Esophagus squamous epithelium (tissue), 5 donors: ENCODE measurements at regions not wholly inside any gene's neighbourhood (a gene's known extent, or its start where the extent isn't known, plus 50 kb on each side); places are given as distances from the start of the nearest gene placed in this dataset.

Experiments used
- DNase-seq: peaks from one replicate; lab custom pipeline; 2025; lab: John Stamatoyannopoulos, UW
- H3K27ac ChIP-seq, 4 donors: fragments of 200-600 bp; sonication (generic); one replicate each; pipeline ENCODE4 v1.5.1; 2016 to 2019; ENCODE audit warnings: mild to moderate bottlenecking in 1 of 4
- H3K27me3 ChIP-seq, 4 donors: fragments of 200-600 bp; sonication (generic); 1 replicate in 3 of 4; 2 replicates in 1 of 4; pipeline versions ENCODE4 v1.5.1 to v1.6.0; 2017 to 2021; ENCODE audit warnings: antibody characterized with exemption in 1 of 4
- H3K36me3 ChIP-seq, 3 donors: fragments of 200-600 bp; sonication (generic); one replicate each; pipeline ENCODE4 v1.5.1; 2016 to 2019
- H3K4me1 ChIP-seq, 3 donors: fragments of 200-600 bp; sonication (generic); one replicate each; pipeline ENCODE4 v1.5.1; 2017 to 2019
- H3K4me3 ChIP-seq, 4 donors: fragments of 200-600 bp; sonication (generic); 1 replicate in 3 of 4; 2 replicates in 1 of 4; pipeline ENCODE4 v1.5.1; 2016 to 2019; ENCODE audit warnings: mild to moderate bottlenecking in 2 of 4, moderate library complexity in 1 of 4
- H3K9me3 ChIP-seq, 3 donors: fragments of 200-600 bp; sonication (generic); one replicate each; pipeline ENCODE4 v1.5.1; 2016 to 2019
- POLR2A ChIP-seq, 4 donors: fragments of 450-650 bp; IDR thresholded peaks; one replicate each; pipeline ENCODE4 v1.6.1; 2017; ENCODE audit warnings: antibody characterized with exemption in 4 of 4, mild to moderate bottlenecking in 4 of 4, moderate library complexity in 3 of 4
- WGBS, 2 donors: methylation state at CpG; one replicate each; pipeline ENCODE4 v1.1.5; 2018; 5-methylcytosine and 5-hydroxymethylcytosine counted together
- intact Hi-C: fragments of 100-400 bp; cut with DNase I; formaldehyde crosslinking; loops from one replicate; pipeline ENCODE4 v1.15.0; 2022
- TF ChIP-seq, protein P1 (sequence below), 6 experiments: fragments of 450-650 bp in 4 of 6; fragments of 200-600 bp in 2 of 6; sonication (generic) in 2 of 6; IDR thresholded peaks; one replicate each; pipeline ENCODE4 v1.5.1; 2016 to 2019; ENCODE audit warnings: antibody characterized with exemption in 6 of 6, mild to moderate bottlenecking in 4 of 6, moderate library complexity in 4 of 6
- donor health status: DM: yes; HTN: yes; CAD: no.

DNA sequence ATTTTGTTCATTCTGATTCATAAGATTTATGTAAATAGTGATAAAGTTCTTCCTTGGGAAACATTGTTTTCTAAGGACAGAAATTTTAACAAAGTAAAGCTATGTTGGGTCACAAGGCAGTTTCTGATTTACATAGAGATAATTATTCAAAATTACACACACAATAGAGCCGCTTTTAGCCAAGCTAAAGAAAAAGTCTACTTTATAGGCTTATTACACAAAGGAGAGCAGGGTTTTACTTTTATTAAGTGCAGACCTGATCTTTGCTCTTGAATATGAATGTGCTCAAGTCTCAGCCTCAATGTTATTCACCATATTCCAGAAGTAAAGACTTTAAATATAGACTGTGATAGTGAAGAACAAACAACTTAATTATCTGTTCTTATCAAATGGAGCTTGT is 787.8 kb upstream of the LINC00305 start:
- Histone ChIP-seq H3K27me3 (no peaks in the 10 kb centered on the region), H3K36me3 (no peaks in the 10 kb centered on the region), H3K9me3 (no peaks in the 10 kb centered on the region), H3K4me1 (no peaks in the 10 kb centered on the region), H3K4me3 (no peak overlapping the region), H3K27ac (no peak overlapping the region)
- WGBS, 2 donors = 55 to 58% methylated on average over 1 of the region's 1 CpG
- DNase-seq = no peak
- intact Hi-C loops = no loop called here
- TF ChIP-seq, protein P1, sequence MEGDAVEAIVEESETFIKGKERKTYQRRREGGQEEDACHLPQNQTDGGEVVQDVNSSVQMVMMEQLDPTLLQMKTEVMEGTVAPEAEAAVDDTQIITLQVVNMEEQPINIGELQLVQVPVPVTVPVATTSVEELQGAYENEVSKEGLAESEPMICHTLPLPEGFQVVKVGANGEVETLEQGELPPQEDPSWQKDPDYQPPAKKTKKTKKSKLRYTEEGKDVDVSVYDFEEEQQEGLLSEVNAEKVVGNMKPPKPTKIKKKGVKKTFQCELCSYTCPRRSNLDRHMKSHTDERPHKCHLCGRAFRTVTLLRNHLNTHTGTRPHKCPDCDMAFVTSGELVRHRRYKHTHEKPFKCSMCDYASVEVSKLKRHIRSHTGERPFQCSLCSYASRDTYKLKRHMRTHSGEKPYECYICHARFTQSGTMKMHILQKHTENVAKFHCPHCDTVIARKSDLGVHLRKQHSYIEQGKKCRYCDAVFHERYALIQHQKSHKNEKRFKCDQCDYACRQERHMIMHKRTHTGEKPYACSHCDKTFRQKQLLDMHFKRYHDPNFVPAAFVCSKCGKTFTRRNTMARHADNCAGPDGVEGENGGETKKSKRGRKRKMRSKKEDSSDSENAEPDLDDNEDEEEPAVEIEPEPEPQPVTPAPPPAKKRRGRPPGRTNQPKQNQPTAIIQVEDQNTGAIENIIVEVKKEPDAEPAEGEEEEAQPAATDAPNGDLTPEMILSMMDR (IDR thresholded peaks at IDR 0.05) = no peak

GRCh38 chr18:64929036-64929435 is 780.1 kb upstream of the LINC00305 start:
- Histone ChIP-seq H3K36me3 (no peaks in the 10 kb centered on the region), H3K4me3 (no peak overlapping the region), H3K4me1 (no peaks in the 10 kb centered on the region), H3K9me3 (no peaks in the 10 kb centered on the region), H3K27ac (no peak overlapping the region), H3K27me3 (no peaks in the 10 kb centered on the region)
- WGBS, 2 donors = 48 to 55% methylated on average over 5 of the region's 5 CpGs
- intact Hi-C loops = no loop called here
- TF ChIP-seq, protein P1 (IDR thresholded peaks at IDR 0.05) = no peak
- no peak for TF ChIP-seq POLR2A (IDR thresholded peaks at IDR 0.05)
- no peak for DNase-seq

- Histone ChIP-seq H3K4me3 (no peak overlapping the region), H3K27me3 (no peaks in the 10 kb centered on the region), H3K27ac (no peak overlapping the region), H3K36me3 (no peaks in the 10 kb centered on the region), H3K9me3 (no peaks in the 10 kb centered on the region), H3K4me1 (no peaks in the 10 kb centered on the region)
- WGBS, 2 donors = 45 to 67% methylated on average over 1 of the region's 1 CpG
- intact Hi-C loops = no loop called here
- no peak for DNase-seq
- no peak for TF ChIP-seq POLR2A (IDR thresholded peaks at IDR 0.05)
- TF ChIP-seq, protein P1 (IDR thresholded peaks at IDR 0.05) = no peak
Measured at GRCh38 chr18:64919971-64920570, 771.2 kb upstream of the LINC00305 start.

GRCh38 chr18:64918851-64919250 is 770.0 kb upstream of the LINC00305 start:
- H3K9me3 ChIP-seq = no peaks in the 10 kb centered on the region
- intact Hi-C loops = no loop called here
- H3K4me1 ChIP-seq = no peaks in the 10 kb centered on the region
- no peak overlapping the region for H3K27ac ChIP-seq
- H3K27me3 ChIP-seq = no peaks in the 10 kb centered on the region
- 75 to 78% methylated on average over 3 of the region's 3 CpGs for WGBS, 2 donors
- TF ChIP-seq, protein P1 (IDR thresholded peaks at IDR 0.05) = no peak
- no peak for TF ChIP-seq POLR2A (IDR thresholded peaks at IDR 0.05)
- no peaks in the 10 kb centered on the region for H3K36me3 ChIP-seq
- no peak for DNase-seq
- no peak overlapping the region for H3K4me3 ChIP-seq

DNA sequence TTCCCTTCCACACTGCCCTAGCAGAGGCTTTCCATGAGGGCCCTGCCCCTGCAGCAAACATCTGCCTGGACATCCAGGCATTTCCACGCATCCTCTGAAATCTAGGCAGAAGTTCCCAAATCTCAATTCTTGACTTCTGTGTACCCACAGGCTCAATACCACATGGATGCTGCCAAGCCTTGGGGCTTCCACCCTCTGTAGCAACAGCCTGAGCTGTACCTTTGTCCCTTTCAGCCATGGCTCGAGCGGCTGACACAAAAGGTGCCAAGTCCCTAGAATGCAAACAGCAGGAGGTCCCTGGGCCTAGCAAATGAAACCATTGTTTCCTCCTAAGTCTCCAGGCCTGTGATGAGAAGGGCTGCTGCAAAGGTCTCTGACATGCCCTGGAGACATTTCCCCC is 744.5 kb upstream of the LINC00305 start:
- intact Hi-C loops = no loop called here
- no peaks in the 10 kb centered on the region for H3K36me3 ChIP-seq
- H3K9me3 ChIP-seq = no peaks in the 10 kb centered on the region
- no peaks in the 10 kb centered on the region for H3K27me3 ChIP-seq
- H3K4me3 ChIP-seq = no peak overlapping the region
- TF ChIP-seq POLR2A (IDR thresholded peaks at IDR 0.05) = no peak
- TF ChIP-seq, protein P1 (IDR thresholded peaks at IDR 0.05) = no peak
- 86 to 95% methylated on average over 1 to 3 of the region's 3 CpGs for WGBS, 2 donors
- no peak overlapping the region for H3K27ac ChIP-seq
- no peaks in the 10 kb centered on the region for H3K4me1 ChIP-seq
- no peak for DNase-seq
